Stimulated activated CD8-positive, alpha-beta memory T cell treated with anti-CD3 and anti-CD28 coated beads, Interleukin-15, amount 100 ng/mL, for 48 hours (primary cell): ENCODE measurements at regions not wholly inside any gene's neighbourhood (a gene's known extent, or its start where the extent isn't known, plus 50 kb on each side); places are given as distances from the start of the nearest gene placed in this dataset.

Experiments
- DNase-seq, 2 donors: peaks; one replicate each; pipeline ENCODE4 v3.0.0-alpha.2; 2020; ENCODE audit warnings: low read depth in 2 of 2

DNA sequence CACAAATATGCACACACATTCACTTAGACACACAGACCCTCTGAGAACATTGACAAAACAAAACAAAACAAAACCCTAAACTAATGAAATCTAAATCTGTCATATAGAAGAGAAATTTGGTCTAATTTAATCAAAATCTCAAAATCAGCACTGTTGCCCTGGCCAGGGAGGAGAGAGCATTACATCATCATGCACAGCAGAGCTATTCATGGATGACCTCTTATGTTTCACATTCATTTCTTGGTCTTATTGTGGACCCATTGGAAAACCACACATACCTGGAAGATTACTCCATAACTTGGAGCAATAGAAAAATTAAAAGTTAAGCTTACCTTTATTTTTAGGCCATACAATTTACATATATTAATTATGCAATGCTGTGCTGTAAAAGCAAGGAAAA lies 1223.6 kb upstream of the GJE1 start:
- DNase-seq: no peak

- no peak for DNase-seq
Measured at GRCh38 chr6:140908505-140908904, 1224.2 kb upstream of the GJE1 start.

DNA sequence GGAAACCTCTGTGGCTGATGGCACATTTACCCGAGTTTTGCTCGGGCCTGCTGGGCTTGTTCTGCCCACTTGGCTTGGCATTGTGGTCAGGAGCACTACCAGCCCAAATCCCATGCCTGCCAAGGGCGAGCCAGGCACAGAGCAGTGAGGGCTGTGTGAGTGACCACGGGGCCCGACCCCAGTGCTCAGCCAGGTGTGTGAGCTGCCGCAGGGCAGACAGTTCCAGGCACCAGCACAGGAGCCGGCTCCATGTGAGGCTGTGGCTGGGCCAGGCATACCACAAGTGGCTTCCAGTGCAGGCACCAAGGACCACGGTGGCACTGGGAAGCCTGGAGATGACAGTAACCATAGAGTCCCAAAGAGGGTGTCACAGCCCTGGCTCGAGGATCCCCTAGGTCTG lies 1225.5 kb upstream of the GJE1 start:
- DNase-seq: no peak

DNA sequence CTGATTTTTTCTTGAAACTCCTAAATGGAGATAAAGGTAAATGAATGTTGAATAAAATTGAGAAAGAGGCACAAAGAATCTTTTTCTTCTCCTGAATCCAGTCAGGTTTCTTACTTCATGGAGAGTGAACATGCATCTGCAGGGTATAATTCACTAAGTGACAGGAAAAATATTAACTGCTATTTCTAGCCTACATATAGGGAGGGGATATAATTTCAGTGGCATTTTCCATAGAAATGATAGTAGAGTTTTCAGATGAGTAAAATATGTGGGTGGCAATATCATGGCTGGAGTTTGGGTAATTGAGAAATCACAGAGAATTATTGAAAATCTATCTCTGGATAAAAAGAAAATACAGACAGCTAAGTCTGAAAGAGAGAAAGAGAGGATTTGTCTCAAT lies 1227.0 kb upstream of the GJE1 start:
- DNase-seq: no peak

GRCh38 chr6:140905050-140905449 lies 1227.7 kb upstream of the GJE1 start:
- DNase-seq: no peak

- no peak for DNase-seq
Measured at GRCh38 chr6:140897804-140898573, 1234.7 kb upstream of the GJE1 start.

- no peak for DNase-seq
Measured at GRCh38 chr6:140897349-140897748, 1235.4 kb upstream of the GJE1 start.

DNA sequence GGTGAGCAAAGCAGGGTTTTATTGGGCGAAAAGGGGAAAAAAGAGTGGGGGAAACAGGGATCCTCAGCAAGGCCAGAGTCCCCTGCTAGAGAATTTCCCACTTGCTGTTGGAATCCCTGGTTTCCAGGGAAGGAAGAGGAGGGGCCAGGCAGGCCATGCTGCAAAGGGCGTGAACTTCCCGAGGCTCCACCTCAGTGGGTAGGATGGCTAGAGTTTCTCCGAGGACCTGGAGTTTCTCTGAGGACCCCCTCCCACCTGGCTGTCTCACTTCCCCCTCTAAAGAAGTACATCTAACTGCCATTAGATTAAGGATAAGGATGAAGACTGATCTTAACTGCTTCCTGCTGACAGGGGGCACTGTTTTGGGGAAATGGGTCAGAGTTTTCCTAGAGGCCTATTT lies 1239.3 kb upstream of the GJE1 start:
- DNase-seq: no peak

- no peak for DNase-seq
Measured at GRCh38 chr6:140879946-140880345, 1252.8 kb upstream of the GJE1 start.

DNA sequence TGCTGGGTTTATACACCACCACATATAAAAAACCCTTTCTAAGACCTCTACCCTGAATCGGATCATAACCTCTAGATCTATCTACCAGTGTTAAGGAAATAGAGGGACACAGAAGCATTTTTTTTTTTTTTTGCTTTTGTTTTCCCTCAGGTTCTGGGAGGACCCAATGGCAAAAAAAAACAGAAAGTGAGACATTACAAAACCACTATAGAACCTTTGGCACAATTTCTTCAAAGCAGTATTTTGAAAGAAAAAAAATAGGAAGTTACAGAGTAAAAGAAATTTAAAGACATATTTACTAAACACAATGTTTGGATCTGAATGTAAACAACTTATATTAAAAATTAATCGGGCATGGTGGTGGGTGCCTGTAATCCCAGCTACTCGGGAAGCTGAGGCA lies 1258.7 kb upstream of the GJE1 start:
- DNase-seq: no peak

DNA sequence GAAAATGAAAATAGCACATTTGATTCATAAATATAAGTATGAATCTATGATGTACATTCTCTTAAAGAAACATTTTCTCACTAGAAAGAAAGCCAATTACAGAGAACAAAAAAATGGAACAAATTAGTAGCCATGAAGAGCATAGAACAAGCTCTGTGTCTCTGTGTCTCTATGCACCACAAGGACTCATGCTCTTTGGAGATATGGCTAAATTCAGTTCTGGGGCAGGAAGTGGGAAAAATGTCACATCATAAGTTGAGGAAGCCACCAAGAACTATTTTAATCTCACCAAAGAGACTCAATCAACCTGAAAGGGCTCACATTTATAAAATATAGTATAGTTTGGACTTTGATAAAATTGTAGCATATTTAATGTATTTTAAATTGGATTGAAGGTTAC lies 1259.8 kb upstream of the GJE1 start:
- DNase-seq: no peak

GRCh38 chr6:140871911-140872310 lies 1260.8 kb upstream of the GJE1 start:
- no peak for DNase-seq

- DNase-seq: no peak
Measured at GRCh38 chr6:140867336-140867735, 1265.4 kb upstream of the GJE1 start.

DNA sequence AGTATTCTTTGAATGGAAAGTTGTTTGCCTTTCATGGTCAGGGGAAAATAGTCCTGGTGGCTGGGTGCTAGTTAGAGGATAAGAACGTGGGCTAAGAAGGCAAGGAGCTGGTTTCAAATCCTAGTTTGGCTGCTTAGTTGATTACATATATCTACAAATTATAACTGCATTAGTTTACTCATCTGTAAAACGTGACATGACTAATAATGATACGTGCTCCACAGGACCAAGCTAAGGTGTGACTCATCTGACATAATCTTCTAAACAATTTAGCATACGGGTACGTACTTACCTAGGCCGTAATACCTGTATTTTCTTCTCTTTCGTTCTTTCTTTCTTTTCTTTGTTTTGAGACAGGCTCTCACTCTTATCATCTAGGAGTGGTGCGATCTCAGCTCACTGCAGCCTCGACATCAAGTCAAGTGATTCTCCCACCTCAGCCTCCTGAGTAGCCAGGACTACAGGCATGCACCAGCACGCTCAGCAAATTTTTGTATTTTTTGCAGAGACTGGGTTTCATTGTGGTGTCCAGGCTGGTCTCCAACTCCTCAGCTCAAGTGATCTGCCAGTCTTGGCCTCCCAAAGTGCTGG lies 1274.2 kb upstream of the GJE1 start:
- DNase-seq: no peak

DNA sequence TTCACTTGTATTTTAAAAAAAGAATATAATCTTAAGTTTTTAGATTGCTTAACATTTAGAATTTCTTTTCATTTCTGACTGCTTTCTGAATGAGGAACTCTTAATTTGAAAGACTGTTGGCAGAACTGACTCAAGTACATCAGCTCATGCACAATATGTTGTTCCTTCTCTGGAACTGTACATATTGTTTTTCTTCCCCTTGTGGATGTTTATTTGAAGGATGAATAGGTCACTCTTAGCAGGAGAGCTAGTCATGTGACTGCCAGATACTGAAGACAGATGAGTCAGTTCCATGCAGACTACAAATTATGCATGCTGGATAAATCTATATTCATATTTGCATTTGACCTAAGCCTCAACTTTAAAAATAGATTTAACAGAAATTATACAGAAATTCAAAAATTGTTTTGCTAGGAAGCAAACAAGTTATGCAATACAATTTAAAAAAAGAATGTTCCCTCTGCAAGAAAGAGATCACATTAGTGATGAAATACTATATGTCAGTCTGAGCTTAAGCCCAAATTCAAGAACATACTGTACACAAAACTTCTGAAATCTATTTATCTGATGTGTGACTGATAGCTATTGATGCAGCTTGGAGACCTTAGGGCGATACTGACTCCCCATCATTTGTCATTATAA lies 1274.9 kb upstream of the GJE1 start:
- no peak for DNase-seq

GRCh38 chr6:140855520-140855919 lies 1277.2 kb upstream of the GJE1 start:
- DNase-seq: no peak

- no peak for DNase-seq
Measured at GRCh38 chr6:140854318-140854717, 1278.4 kb upstream of the GJE1 start.

- DNase-seq: no peak
Measured at GRCh38 chr6:140850438-140850837, 1282.3 kb upstream of the GJE1 start.

GRCh38 chr6:140849456-140849855 lies 1283.3 kb upstream of the GJE1 start:
- no peak for DNase-seq

DNA sequence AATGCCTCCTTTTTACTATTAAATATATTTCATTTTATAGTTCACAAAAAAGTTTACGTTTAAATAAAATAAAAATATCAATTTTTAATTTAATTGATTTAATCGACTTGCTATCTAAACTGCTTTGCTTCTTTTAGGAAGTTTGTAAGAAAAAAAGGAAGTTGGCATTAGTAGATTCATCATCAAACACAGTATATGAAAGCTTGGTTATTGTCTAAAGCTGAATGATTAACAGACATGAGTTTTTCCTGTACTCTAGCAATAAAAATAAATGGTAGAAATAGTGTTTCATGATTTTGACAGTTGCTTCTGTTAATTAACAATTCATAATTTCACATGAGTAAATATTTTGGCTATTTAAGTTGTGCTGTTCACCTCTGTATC lies 1285.5 kb upstream of the GJE1 start:
- no peak for DNase-seq

DNA sequence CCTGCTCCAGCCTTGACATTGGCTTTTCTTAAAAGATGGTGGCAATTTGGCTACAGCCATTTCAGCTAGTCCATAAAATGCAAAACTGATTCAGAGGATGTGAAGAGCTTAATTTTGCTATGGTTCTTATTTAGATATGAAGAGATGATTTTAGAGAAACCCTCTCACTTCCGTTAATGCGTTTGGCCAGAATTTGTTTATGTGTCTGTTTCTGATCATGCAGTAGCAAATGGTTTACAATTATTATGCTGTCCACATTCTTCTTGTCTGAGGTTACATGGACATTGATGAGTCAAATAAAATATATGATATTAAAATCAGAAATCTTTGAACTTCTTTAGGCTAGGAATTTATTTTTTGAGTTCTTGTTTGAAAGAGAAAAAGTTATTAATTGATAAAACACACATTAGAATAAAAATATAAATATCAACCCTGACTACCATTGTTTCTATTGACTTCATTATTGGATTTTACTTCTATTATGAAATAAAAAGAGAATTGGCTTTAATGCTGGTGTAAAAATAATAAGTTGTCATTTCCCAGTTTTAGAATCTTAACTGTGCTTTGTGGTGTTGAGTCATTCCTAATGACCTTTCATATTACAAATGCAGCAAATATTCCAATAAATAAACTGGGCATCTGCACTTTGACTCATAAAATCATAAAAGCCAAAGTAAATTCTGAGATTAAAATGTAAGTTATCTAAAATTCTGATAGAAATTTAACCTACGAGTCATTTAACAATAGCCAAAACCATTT lies 1286.0 kb upstream of the GJE1 start:
- no peak for DNase-seq

GRCh38 chr6:140845701-140846100 lies 1287.0 kb upstream of the GJE1 start:
- DNase-seq: no peak

DNA sequence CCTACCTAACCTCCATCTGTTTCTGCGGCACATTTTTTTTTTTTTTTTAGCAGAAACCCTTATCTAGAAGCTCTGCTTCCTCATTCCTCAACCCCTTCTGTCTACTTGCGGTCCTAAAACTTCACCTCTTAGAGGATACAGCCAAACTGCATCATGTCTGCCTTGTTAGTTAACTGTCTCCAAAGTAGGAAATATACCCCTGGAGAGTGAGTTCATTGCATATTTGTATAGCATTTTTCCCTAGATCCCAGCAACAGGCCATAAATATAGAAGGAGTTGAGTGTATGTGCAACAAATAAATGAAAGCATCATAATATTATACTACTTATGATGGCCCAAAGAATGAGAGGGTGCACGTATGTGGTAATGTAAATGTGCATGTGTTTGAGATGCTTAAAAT lies 1288.6 kb upstream of the GJE1 start:
- DNase-seq: no peak
